Kidney (tissue), 13 donors: ENCODE measurements at regions not wholly inside any gene's neighbourhood (a gene's known extent, or its start where the extent isn't known, plus 50 kb on each side); places are given as distances from the start of the nearest gene placed in this dataset.

Source experiments
- DNase-seq, 5 donors: peaks; one replicate each; pipeline ENCODE4 v3.0.0-alpha.2; 2013 to 2020
- FAIRE-seq: peaks from 2 replicates; lab custom pipeline; 2012; peaks lifted over from hg19 to GRCh38; lab: Jason Lieb, UNC
- H3K27ac ChIP-seq, 2 donors: one replicate each; pipeline ENCODE4 v1.7.0; 2013; ENCODE audit warnings: low read depth in 2 of 2, low read length in 2 of 2, inconsistent platforms in 1 of 2
- H3K27me3 ChIP-seq: one replicate; pipeline ENCODE4 v1.7.1; 2013; ENCODE audit warnings: low read length, inconsistent platforms; ENCODE audit not compliant: control insufficient read depth, insufficient read depth
- H3K36me3 ChIP-seq, 3 donors: one replicate each; pipeline versions ENCODE4 v1.7.0 to v1.7.1; 2013; ENCODE audit warnings: low read length in 3 of 3, control low read depth in 1 of 3, inconsistent platforms in 1 of 3; ENCODE audit not compliant: insufficient read depth in 3 of 3, control insufficient read depth in 2 of 3
- H3K4me1 ChIP-seq, 3 donors: one replicate each; pipeline versions ENCODE4 v1.7.0 to v1.7.1; 2013; ENCODE audit warnings: low read length in 3 of 3, inconsistent platforms in 1 of 3, low read depth in 1 of 3; ENCODE audit not compliant: control insufficient read depth in 2 of 3, insufficient read depth in 2 of 3
- H3K4me3 ChIP-seq, 3 donors: one replicate each; pipeline versions ENCODE4 v1.7.0 to v1.8.1; 2013; ENCODE audit warnings: low read length in 3 of 3, control low read depth in 1 of 3, inconsistent platforms in 1 of 3
- H3K9ac ChIP-seq, 3 donors: one replicate each; pipeline versions ENCODE4 v1.7.0 to v1.7.1; 2013; ENCODE audit warnings: low read length in 3 of 3, control low read depth in 1 of 3, inconsistent platforms in 1 of 3
- H3K9me3 ChIP-seq, 3 donors: one replicate each; pipeline versions ENCODE4 v1.7.0 to v1.7.1; 2013; ENCODE audit warnings: low read length in 3 of 3, control low read depth in 1 of 3, inconsistent platforms in 1 of 3; ENCODE audit not compliant: control insufficient read depth in 2 of 3, insufficient read depth in 1 of 3
- intact Hi-C: fragments of 100-400 bp; cut with DNase I; formaldehyde crosslinking; loops from one replicate; pipeline ENCODE4 v1.11.1; 2022
- TF ChIP-seq, protein P1 (sequence below): IDR thresholded peaks from 3 replicates; pipeline ENCODE4 v1.5.1; 2012; ENCODE audit warnings: mild to moderate bottlenecking, moderate library complexity, borderline replicate concordance; ENCODE audit not compliant: insufficient read depth; ENCODE audit errors: extremely low read depth
- donor health status: control.
- donor health status: control.
- donor health status: control.
- donor health status: control.
- donor health status: control.
- donor health status: DM: yes; HTN: yes; CAD: no.
- donor health status: Normal renal cell carcinoma (clear cell type).

DNA sequence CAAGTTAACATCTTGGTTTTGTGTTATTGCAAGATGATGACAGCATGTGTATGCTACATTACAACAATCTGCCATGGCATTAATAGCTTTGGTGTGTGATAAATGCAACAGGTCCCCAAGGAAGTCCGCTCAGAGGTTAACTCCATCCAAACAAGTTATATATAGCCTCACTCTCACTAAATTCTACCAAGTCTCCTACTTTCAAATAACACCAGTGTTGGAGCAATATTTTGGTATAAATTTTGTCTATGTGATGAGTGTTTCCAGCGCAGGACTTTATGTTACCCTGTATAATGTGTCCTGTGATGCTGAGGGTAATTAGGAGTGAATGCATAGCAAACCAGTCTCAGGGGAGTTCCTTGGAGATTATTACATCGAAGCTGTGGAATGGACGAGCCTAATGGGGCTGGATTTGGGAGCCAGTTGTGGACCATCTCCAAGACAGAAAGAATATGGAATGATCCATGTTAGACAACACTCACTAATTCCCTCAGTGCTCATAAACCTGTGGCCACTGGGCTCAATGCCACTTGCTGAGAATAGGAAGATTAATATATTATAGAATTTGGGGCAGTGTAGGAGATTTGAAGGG, 127.6 kb upstream of the CXCL12 start:
- no peaks in the 10 kb centered on the region for H3K27me3 ChIP-seq
- no peak overlapping the region for H3K27ac ChIP-seq
- no peaks in the 10 kb centered on the region for H3K9me3 ChIP-seq
- H3K9ac ChIP-seq = no peak overlapping the region
- FAIRE-seq (no peak), DNase-seq (no peak)
- intact Hi-C loops = no loop called here
- no peaks in the 10 kb centered on the region for H3K4me1 ChIP-seq
- H3K36me3 ChIP-seq = no peaks in the 10 kb centered on the region
- TF ChIP-seq, protein P1, sequence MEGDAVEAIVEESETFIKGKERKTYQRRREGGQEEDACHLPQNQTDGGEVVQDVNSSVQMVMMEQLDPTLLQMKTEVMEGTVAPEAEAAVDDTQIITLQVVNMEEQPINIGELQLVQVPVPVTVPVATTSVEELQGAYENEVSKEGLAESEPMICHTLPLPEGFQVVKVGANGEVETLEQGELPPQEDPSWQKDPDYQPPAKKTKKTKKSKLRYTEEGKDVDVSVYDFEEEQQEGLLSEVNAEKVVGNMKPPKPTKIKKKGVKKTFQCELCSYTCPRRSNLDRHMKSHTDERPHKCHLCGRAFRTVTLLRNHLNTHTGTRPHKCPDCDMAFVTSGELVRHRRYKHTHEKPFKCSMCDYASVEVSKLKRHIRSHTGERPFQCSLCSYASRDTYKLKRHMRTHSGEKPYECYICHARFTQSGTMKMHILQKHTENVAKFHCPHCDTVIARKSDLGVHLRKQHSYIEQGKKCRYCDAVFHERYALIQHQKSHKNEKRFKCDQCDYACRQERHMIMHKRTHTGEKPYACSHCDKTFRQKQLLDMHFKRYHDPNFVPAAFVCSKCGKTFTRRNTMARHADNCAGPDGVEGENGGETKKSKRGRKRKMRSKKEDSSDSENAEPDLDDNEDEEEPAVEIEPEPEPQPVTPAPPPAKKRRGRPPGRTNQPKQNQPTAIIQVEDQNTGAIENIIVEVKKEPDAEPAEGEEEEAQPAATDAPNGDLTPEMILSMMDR = no peak
- no peak overlapping the region for H3K4me3 ChIP-seq

- DNase-seq = no peak
- no peak for FAIRE-seq
- Histone ChIP-seq H3K27ac (no peak overlapping the region), H3K27me3 (no peaks in the 10 kb centered on the region), H3K4me3 (no peak overlapping the region), H3K9me3 (no peaks in the 10 kb centered on the region), H3K4me1 (no peaks in the 10 kb centered on the region), H3K9ac (no peak overlapping the region), H3K36me3 (no peaks in the 10 kb centered on the region)
- intact Hi-C loops = no loop called here
- TF ChIP-seq, protein P1 = no peak
Measured at GRCh38 chr10:44513591-44513990, 128.7 kb upstream of the CXCL12 start.

DNA sequence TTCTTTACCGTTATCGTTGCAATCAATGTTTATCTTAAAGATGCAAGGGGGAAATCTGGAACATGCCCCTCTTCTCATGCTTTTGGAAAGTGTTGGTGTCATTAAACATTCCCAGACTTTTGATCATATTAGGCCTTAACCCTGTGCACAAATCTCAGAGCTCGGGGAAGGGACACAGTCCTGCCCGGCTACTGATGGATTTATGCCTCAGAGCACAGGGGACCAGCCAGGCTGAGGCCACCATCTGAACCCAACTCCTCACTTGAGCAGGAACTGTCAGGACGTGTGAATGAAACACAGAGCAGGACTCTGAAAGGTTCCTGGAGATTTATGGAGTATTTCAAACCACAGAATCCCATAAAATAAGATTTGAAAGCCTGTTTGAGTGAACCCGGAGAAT, 132.0 kb upstream of the CXCL12 start:
- no peak for FAIRE-seq
- H3K9me3 ChIP-seq = no peaks in the 10 kb centered on the region
- intact Hi-C loops = no loop called here
- peak in 2 of 5 donors; percentile 17 to 22 for DNase-seq
- no peak overlapping the region for H3K4me3 ChIP-seq
- no peaks in the 10 kb centered on the region for H3K4me1 ChIP-seq
- H3K27me3 ChIP-seq = no peaks in the 10 kb centered on the region
- H3K36me3 ChIP-seq = no peaks in the 10 kb centered on the region
- TF ChIP-seq, protein P1 = no peak
- H3K27ac ChIP-seq = no peak overlapping the region
- H3K9ac ChIP-seq = no peak overlapping the region

GRCh38 chr10:44517635-44518034, 132.7 kb upstream of the CXCL12 start:
- Histone ChIP-seq H3K36me3 (no peaks in the 10 kb centered on the region), H3K9me3 (no peaks in the 10 kb centered on the region), H3K4me1 (no peaks in the 10 kb centered on the region), H3K4me3 (no peak overlapping the region), H3K27me3 (no peaks in the 10 kb centered on the region), H3K27ac (no peak overlapping the region), H3K9ac (no peak overlapping the region)
- intact Hi-C loops = no loop called here
- no peak for FAIRE-seq
- no peak for DNase-seq
- TF ChIP-seq, protein P1 = no peak
